ENCODE measurements at regions not wholly inside any gene's neighbourhood (a gene's known extent, or its start where the extent isn't known, plus 50 kb on each side); places are given as distances from the start of the nearest gene placed in this dataset.

GRCh38 chr16:51624080-51624775, 473.2 kb upstream of the SALL1 start:
- H3K36me3 ChIP-seq (ENCODE audit: control insufficient read depth, insufficient read depth, low read length), result no peaks in the 10 kb centered on the region
- ATAC-seq, result no peak
- no peaks in the 10 kb centered on the region for H3K36me3 Mint-ChIP-seq
- DNase-seq, result no peak
- H3K4me1 Mint-ChIP-seq, result no peaks in the 10 kb centered on the region
- intact Hi-C loops (cut with micrococcal nuclease), result no loop called here
- no peaks in the 10 kb centered on the region for H3K27me3 Mint-ChIP-seq (ENCODE audit: low read depth in 2 of 2)
- TF ChIP-seq, protein P1, sequence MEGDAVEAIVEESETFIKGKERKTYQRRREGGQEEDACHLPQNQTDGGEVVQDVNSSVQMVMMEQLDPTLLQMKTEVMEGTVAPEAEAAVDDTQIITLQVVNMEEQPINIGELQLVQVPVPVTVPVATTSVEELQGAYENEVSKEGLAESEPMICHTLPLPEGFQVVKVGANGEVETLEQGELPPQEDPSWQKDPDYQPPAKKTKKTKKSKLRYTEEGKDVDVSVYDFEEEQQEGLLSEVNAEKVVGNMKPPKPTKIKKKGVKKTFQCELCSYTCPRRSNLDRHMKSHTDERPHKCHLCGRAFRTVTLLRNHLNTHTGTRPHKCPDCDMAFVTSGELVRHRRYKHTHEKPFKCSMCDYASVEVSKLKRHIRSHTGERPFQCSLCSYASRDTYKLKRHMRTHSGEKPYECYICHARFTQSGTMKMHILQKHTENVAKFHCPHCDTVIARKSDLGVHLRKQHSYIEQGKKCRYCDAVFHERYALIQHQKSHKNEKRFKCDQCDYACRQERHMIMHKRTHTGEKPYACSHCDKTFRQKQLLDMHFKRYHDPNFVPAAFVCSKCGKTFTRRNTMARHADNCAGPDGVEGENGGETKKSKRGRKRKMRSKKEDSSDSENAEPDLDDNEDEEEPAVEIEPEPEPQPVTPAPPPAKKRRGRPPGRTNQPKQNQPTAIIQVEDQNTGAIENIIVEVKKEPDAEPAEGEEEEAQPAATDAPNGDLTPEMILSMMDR (IDR thresholded peaks at IDR 0.05), result no peak
- H3K4me3 ChIP-seq (ENCODE audit: low read length), result no peak overlapping the region
- no peak overlapping the region for H3K27ac ChIP-seq (ENCODE audit: low read length)
- no peaks in the 10 kb centered on the region for H3K27me3 ChIP-seq (ENCODE audit: control insufficient read depth, insufficient read depth, low read length)
- no peaks in the 10 kb centered on the region for H3K4me1 ChIP-seq (ENCODE audit: control insufficient read depth, insufficient read depth, low read length)
- H3K4me3 Mint-ChIP-seq, result no peak overlapping the region
- 35% methylated on average over 7 of the region's 7 CpGs for WGBS (ENCODE audit: insufficient coverage)
- peaks cover 10% of the 10 kb centered on the region in 2 donors for H3K9me3 Mint-ChIP-seq
- H3K9me3 ChIP-seq (ENCODE audit: control insufficient read depth, insufficient read depth, low read length), result no peaks in the 10 kb centered on the region
- H3K27ac Mint-ChIP-seq, result no peak overlapping the region

DNA sequence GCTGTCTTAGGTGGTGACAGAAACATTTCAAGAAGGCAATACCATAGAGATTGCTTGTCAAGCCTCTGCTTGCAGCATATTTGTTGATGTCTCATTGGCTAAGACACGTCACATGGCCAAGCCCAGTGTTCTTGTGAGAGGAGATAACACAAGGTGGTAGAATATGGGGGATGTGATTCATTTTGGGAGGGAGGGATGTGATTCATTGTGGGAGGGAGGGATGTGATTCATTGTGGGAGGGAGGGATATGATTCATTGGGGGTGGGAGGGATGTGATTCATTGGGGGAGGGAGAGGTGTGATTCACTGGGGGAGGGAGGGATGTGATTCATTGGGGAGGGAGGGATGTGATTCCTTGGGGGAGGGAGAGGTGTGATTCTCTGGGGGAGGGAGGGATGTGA, 470.5 kb upstream of the SALL1 start:
- DNase-seq, result no peak
- Mint-ChIP-seq H3K9me3 (peaks cover 5 to 6% of the 10 kb centered on the region in 2 donors), H3K4me1 (no peaks in the 10 kb centered on the region), H3K4me3 (no peak overlapping the region), H3K36me3 (no peaks in the 10 kb centered on the region), H3K27me3 (ENCODE audit: low read depth in 2 of 2) (no peaks in the 10 kb centered on the region), H3K27ac (no peak overlapping the region)
- TF ChIP-seq, protein P1 (IDR thresholded peaks at IDR 0.05), result no peak
- ATAC-seq, result no peak
- Histone ChIP-seq H3K27ac (ENCODE audit: low read length) (no peak overlapping the region), H3K27me3 (ENCODE audit: control insufficient read depth, insufficient read depth, low read length) (no peaks in the 10 kb centered on the region), H3K9me3 (ENCODE audit: control insufficient read depth, insufficient read depth, low read length) (no peaks in the 10 kb centered on the region), H3K36me3 (ENCODE audit: control insufficient read depth, insufficient read depth, low read length) (no peaks in the 10 kb centered on the region), H3K4me3 (ENCODE audit: low read length) (no peak overlapping the region), H3K4me1 (ENCODE audit: control insufficient read depth, insufficient read depth, low read length) (no peaks in the 10 kb centered on the region)
- intact Hi-C loops (cut with micrococcal nuclease), result no loop called here
- WGBS (ENCODE audit: insufficient coverage), result 54% methylated on average over 1 of the region's 1 CpG

- Histone ChIP-seq H3K36me3 (ENCODE audit: control insufficient read depth, insufficient read depth, low read length) (no peaks in the 10 kb centered on the region), H3K9me3 (ENCODE audit: control insufficient read depth, insufficient read depth, low read length) (no peaks in the 10 kb centered on the region), H3K4me3 (ENCODE audit: low read length) (no peak overlapping the region), H3K4me1 (ENCODE audit: control insufficient read depth, insufficient read depth, low read length) (no peaks in the 10 kb centered on the region), H3K27me3 (ENCODE audit: control insufficient read depth, insufficient read depth, low read length) (no peaks in the 10 kb centered on the region), H3K27ac (ENCODE audit: low read length) (no peak overlapping the region)
- TF ChIP-seq, protein P1 (IDR thresholded peaks at IDR 0.05), result no peak
- no peaks in the 10 kb centered on the region for H3K36me3 Mint-ChIP-seq
- ATAC-seq, result no peak
- DNase-seq, result no peak
- 91% methylated on average over 4 of the region's 4 CpGs for WGBS (ENCODE audit: insufficient coverage)
- H3K9me3 Mint-ChIP-seq, result peaks cover 3 to 7% of the 10 kb centered on the region in 2 donors
- intact Hi-C loops (cut with micrococcal nuclease), result no loop called here
- no peak overlapping the region for H3K27ac Mint-ChIP-seq
- H3K4me3 Mint-ChIP-seq, result no peak overlapping the region
- H3K4me1 Mint-ChIP-seq, result no peaks in the 10 kb centered on the region
- no peaks in the 10 kb centered on the region for H3K27me3 Mint-ChIP-seq (ENCODE audit: low read depth in 2 of 2)
Measured at GRCh38 chr16:51615141-51615540, 464.1 kb upstream of the SALL1 start.

- Mint-ChIP-seq H3K27me3 (ENCODE audit: low read depth in 2 of 2) (no peaks in the 10 kb centered on the region), H3K27ac (no peak overlapping the region), H3K4me1 (no peaks in the 10 kb centered on the region), H3K36me3 (no peaks in the 10 kb centered on the region), H3K4me3 (no peak overlapping the region), H3K9me3 (peaks cover 7 to 8% of the 10 kb centered on the region in 2 donors)
- Histone ChIP-seq H3K4me3 (ENCODE audit: low read length) (no peak overlapping the region), H3K36me3 (ENCODE audit: control insufficient read depth, insufficient read depth, low read length) (no peaks in the 10 kb centered on the region), H3K27me3 (ENCODE audit: control insufficient read depth, insufficient read depth, low read length) (no peaks in the 10 kb centered on the region), H3K9me3 (ENCODE audit: control insufficient read depth, insufficient read depth, low read length) (peaks cover 6% of the 10 kb centered on the region), H3K27ac (ENCODE audit: low read length) (no peak overlapping the region), H3K4me1 (ENCODE audit: control insufficient read depth, insufficient read depth, low read length) (no peaks in the 10 kb centered on the region)
- intact Hi-C loops (cut with micrococcal nuclease), result no loop called here
- WGBS (ENCODE audit: insufficient coverage), result 52% methylated on average over 5 of the region's 6 CpGs
- ATAC-seq, result no peak
- TF ChIP-seq, protein P1 (IDR thresholded peaks at IDR 0.05), result no peak
- DNase-seq, result no peak
Measured at GRCh38 chr16:51607201-51607651, 456.2 kb upstream of the SALL1 start.
